SK-N-SH treated with all-trans-retinoic acid at 6 μM for 48 hours (cell line): ENCODE measurements at regions not wholly inside any gene's neighbourhood (a gene's known extent, or its start where the extent isn't known, plus 50 kb on each side); places are given as distances from the start of the nearest gene placed in this dataset.

Source experiments
- ATAC-seq: fragments of 200-7000 bp; cut with Tn5 transposase; 3 replicates; pipeline ENCODE4 v1.9.1; 2020; ENCODE audit warnings: mild to moderate bottlenecking, moderate library complexity
- ARNTL ChIP-seq: fragments of 450-650 bp; formaldehyde crosslinking; IDR thresholded peaks from 2 replicates; pipeline ENCODE4 v1.5.0; 2020; ENCODE audit warnings: low read depth, mild to moderate bottlenecking, moderate library complexity, borderline replicate concordance
- CREB5 ChIP-seq: fragments of 250-450 bp; sonication (Bioruptor Pico); IDR thresholded peaks from 2 replicates; pipeline ENCODE4 v1.5.1; 2020; ENCODE audit warnings: low read depth, mild to moderate bottlenecking, moderate library complexity
- CSDC2 ChIP-seq: fragments of 250-450 bp; sonication (Bioruptor Pico); IDR thresholded peaks from 2 replicates; pipeline ENCODE4 v1.5.0; 2020; ENCODE audit warnings: mild to moderate bottlenecking, moderate library complexity
- CSRNP3 ChIP-seq: fragments of 250-450 bp; sonication (Bioruptor Pico); IDR thresholded peaks from 2 replicates; pipeline ENCODE4 v1.5.1; 2021; ENCODE audit warnings: mild to moderate bottlenecking, moderate library complexity
- ESRRG ChIP-seq: fragments of 250-450 bp; sonication (Bioruptor Pico); IDR thresholded peaks from 2 replicates; pipeline ENCODE4 v1.6.1; 2021; ENCODE audit warnings: mild to moderate bottlenecking
- GLIS3 ChIP-seq: fragments of 250-450 bp; sonication (Bioruptor Pico); IDR thresholded peaks from 2 replicates; pipeline ENCODE4 v1.5.0; 2020; ENCODE audit warnings: mild to moderate bottlenecking, moderate library complexity
- ISL1 ChIP-seq: fragments of 250-450 bp; sonication (Bioruptor Pico); IDR thresholded peaks from 2 replicates; pipeline ENCODE4 v2.1.2; 2022; ENCODE audit warnings: mild to moderate bottlenecking, moderate library complexity
- OSR1 ChIP-seq: fragments of 250-450 bp; sonication (Bioruptor Pico); IDR thresholded peaks from 2 replicates; pipeline ENCODE4 v1.8.0; 2022; ENCODE audit warnings: moderate library complexity, mild to moderate bottlenecking, inconsistent platforms
- PATZ1 ChIP-seq: fragments of 250-450 bp; sonication (Bioruptor Pico); IDR thresholded peaks from 2 replicates; pipeline ENCODE4 v1.8.0; 2020; ENCODE audit warnings: mild to moderate bottlenecking, moderate library complexity, borderline replicate concordance
- POU6F1 ChIP-seq: fragments of 250-450 bp; sonication (Bioruptor Pico); IDR thresholded peaks from 2 replicates; pipeline ENCODE4 v1.8.0; 2021; ENCODE audit warnings: low read depth, mild to moderate bottlenecking, moderate library complexity, borderline replicate concordance
- PPARA ChIP-seq: fragments of 250-450 bp; sonication (Bioruptor Pico); IDR thresholded peaks from 2 replicates; pipeline ENCODE4 v1.5.0; 2020; ENCODE audit warnings: mild to moderate bottlenecking, borderline replicate concordance
- RARB ChIP-seq: fragments of 250-450 bp; sonication (Bioruptor Pico); IDR thresholded peaks from 2 replicates; pipeline ENCODE4 v1.8.0; 2021; ENCODE audit warnings: mild to moderate bottlenecking, moderate library complexity
- SNAI2 ChIP-seq: fragments of 250-450 bp; sonication (Bioruptor Pico); IDR thresholded peaks from 2 replicates; pipeline ENCODE4 v1.5.0; 2020; ENCODE audit warnings: mild to moderate bottlenecking, moderate library complexity
- TCF4 ChIP-seq: fragments of 250-450 bp; sonication (Bioruptor Pico); IDR thresholded peaks from 2 replicates; pipeline ENCODE4 v1.8.0; 2021; ENCODE audit warnings: mild to moderate bottlenecking, moderate library complexity, borderline replicate concordance
- TOX ChIP-seq: fragments of 250-450 bp; sonication (Bioruptor Pico); IDR thresholded peaks from 2 replicates; pipeline ENCODE4 v1.8.0; 2021; ENCODE audit warnings: mild to moderate bottlenecking, moderate library complexity, borderline replicate concordance
- TSHZ2 ChIP-seq: fragments of 250-450 bp; sonication (Bioruptor Pico); IDR thresholded peaks from 2 replicates; pipeline ENCODE4 v1.5.0; 2020; ENCODE audit warnings: mild to moderate bottlenecking, moderate library complexity
- ZC3H10 ChIP-seq: fragments of 250-450 bp; sonication (Bioruptor Pico); IDR thresholded peaks from 2 replicates; pipeline ENCODE4 v1.5.1; 2021; ENCODE audit warnings: mild to moderate bottlenecking, moderate library complexity
- ZFP3 ChIP-seq: fragments of 250-450 bp; sonication (Bioruptor Pico); IDR thresholded peaks from 2 replicates; pipeline ENCODE4 v1.5.0; 2020; ENCODE audit warnings: mild to moderate bottlenecking, moderate library complexity
- ZNF565 ChIP-seq: fragments of 450-650 bp; formaldehyde crosslinking; conservative IDR thresholded peaks from 2 replicates; pipeline ENCODE4 v1.5.0; 2020; ENCODE audit warnings: low read depth, mild to moderate bottlenecking, moderate library complexity
- ZNF70 ChIP-seq: fragments of 450-650 bp; formaldehyde crosslinking; IDR thresholded peaks from 2 replicates; pipeline ENCODE4 v1.5.0; 2020; ENCODE audit warnings: mild to moderate bottlenecking, moderate library complexity

GRCh38 chr20:24405810-24406209 lies 63.6 kb upstream of the SYNDIG1 start (continued):
- TF ChIP-seq POU6F1: no peak

- no peak for TF ChIP-seq ZNF565
- no peak for TF ChIP-seq CSDC2 (CRISPR knock-in tag)
- no peak for TF ChIP-seq PPARA (CRISPR knock-in tag)
- TF ChIP-seq ESRRG (CRISPR knock-in tag): no peak
- no peak for TF ChIP-seq OSR1
- no peak for TF ChIP-seq GLIS3 (CRISPR knock-in tag)
- TF ChIP-seq ZFP3: no peak
- TF ChIP-seq ZC3H10 (CRISPR knock-in tag): no peak
- TF ChIP-seq, all 23 proteins: peak for 0
- no peak for ATAC-seq
These were observed 66.0 kb upstream of the SYNDIG1 start for GRCh38 chr20:24403406-24403805.

GRCh38 chr20:24402188-24402587 lies 67.2 kb upstream of the SYNDIG1 start:
- ATAC-seq: no peak
- TF ChIP-seq TCF4 (CRISPR knock-in tag) (no peak), OSR1 (no peak), ISL1 (CRISPR knock-in tag) (no peak), ZNF70 (CRISPR knock-in tag) (no peak), POU6F1 (no peak), ESRRG (CRISPR knock-in tag) (no peak), GLIS3 (CRISPR knock-in tag) (no peak), SNAI2 (CRISPR knock-in tag) (no peak), ZC3H10 (CRISPR knock-in tag) (no peak), TSHZ2 (CRISPR knock-in tag) (no peak), ZNF565 (no peak), CREB5 (CRISPR knock-in tag) (no peak), PATZ1 (no peak), CSRNP3 (CRISPR knock-in tag) (no peak), ARNTL (CRISPR knock-in tag) (no peak), RARB (no peak), CSDC2 (CRISPR knock-in tag) (no peak), TOX (no peak)
